ENCODE measurements at regions not wholly inside any gene's neighbourhood (a gene's known extent, or its start where the extent isn't known, plus 50 kb on each side); places are given as distances from the start of the nearest gene placed in this dataset.

- TF ChIP-seq GABPA (IDR thresholded peaks at IDR 0.05; ENCODE audit: low read depth): no peak
- peak; percentile 55; the same call in 1 of the 2 replicates for TF ChIP-seq TCF12 (IDR thresholded peaks at IDR 0.05)
Measured at GRCh38 chr6:105902401-105903031, 183.6 kb upstream of the PRDM1 start.

GRCh38 chr6:105901583-105901982 is 184.6 kb upstream of the PRDM1 start:
- H4K20me1 ChIP-seq (ENCODE audit: insufficient read depth): no peaks in the 10 kb centered on the region
- CTCF ChIA-PET: no interaction called here
- no peaks in the 10 kb centered on the region for H3K9me2 ChIP-seq
- 84% methylated on average over 3 of the region's 3 CpGs for WGBS (ENCODE audit: low lambda C conversion rate)
- POLR2A ChIA-PET: no interaction called here
- TF ChIP-seq TCF12 (IDR thresholded peaks at IDR 0.05) (no peak), SMC3 (IDR thresholded peaks at IDR 0.05; ENCODE audit: low read depth, low read length) (no peak), RCOR1 (IDR thresholded peaks at IDR 0.05; ENCODE audit: low read length) (no peak), EP300 (IDR thresholded peaks at IDR 0.05; ENCODE audit: borderline replicate concordance in 1 of 2, low read depth in 1 of 2, low read length in 1 of 2) (no peak), MEF2A (IDR thresholded peaks at IDR 0.05; ENCODE audit: borderline replicate concordance, low read depth) (no peak), CTCF (IDR thresholded peaks at IDR 0.05) (no peak), TEAD4 (IDR thresholded peaks at IDR 0.05; ENCODE audit: borderline replicate concordance, insufficient read depth) (no peak), PBX3 (IDR thresholded peaks at IDR 0.05) (no peak), TAF1 (IDR thresholded peaks at IDR 0.05; ENCODE audit: borderline replicate concordance, low read depth, low read length) (no peak), IRF3 (IDR thresholded peaks at IDR 0.05; ENCODE audit: low read depth, low read length) (no peak), JUND (IDR thresholded peaks at IDR 0.05) (no peak), EZH2phosphoT487 (IDR thresholded peaks at IDR 0.05; ENCODE audit: borderline replicate concordance, low read depth) (no peak), REST (IDR thresholded peaks at IDR 0.05; ENCODE audit: low read depth, low read length) (no peak), GABPA (IDR thresholded peaks at IDR 0.05; ENCODE audit: low read depth) (no peak), NFIC (IDR thresholded peaks at IDR 0.05; ENCODE audit: borderline replicate concordance) (no peak)
- H3K4me3 ChIP-seq (ENCODE audit: low read depth in 2 of 2, low read length in 1 of 2): no peak overlapping the region
- no peak for DNase-seq
- no peak overlapping the region for H3K9ac ChIP-seq
- no peaks in the 10 kb centered on the region for H3K79me2 ChIP-seq (ENCODE audit: insufficient read depth)
- no peaks in the 10 kb centered on the region for H3K27me3 ChIP-seq (ENCODE audit: insufficient read depth)
- H3F3A ChIP-seq (replicated peaks; ENCODE audit: insufficient read depth): peaks cover 5% of the 10 kb centered on the region
- H3K4me2 ChIP-seq: no peak overlapping the region
- H3K27ac ChIP-seq (ENCODE audit: low read depth in 2 of 2, low read length in 1 of 2): no peak overlapping the region
- H2AFZ ChIP-seq (ENCODE audit: low read depth): no peak overlapping the region; the same call in 1 of the 2 replicates
- no peaks in the 10 kb centered on the region for H3K9me3 ChIP-seq
- no peaks in the 10 kb centered on the region for H3K36me3 ChIP-seq (replicated peaks in 1 of 2; ENCODE audit: control insufficient read depth in 1 of 2, insufficient read depth in 2 of 2, low read length in 1 of 2)
- H3K4me1 ChIP-seq (ENCODE audit: control insufficient read depth in 1 of 2, insufficient read depth in 2 of 2, low read depth in 1 of 2, low read length in 1 of 2): peaks cover 0 to 6% of the 10 kb centered on the region in 2 experiments; a peak in 1 of 4 replicates

More at GRCh38 chr6:105902401-105903031, 183.6 kb upstream of the PRDM1 start:
- Histone ChIP-seq H3F3A (replicated peaks; ENCODE audit: insufficient read depth) (peaks cover 5% of the 10 kb centered on the region), H3K9ac (no peak overlapping the region), H3K9me3 (no peaks in the 10 kb centered on the region), H3K4me2 (peak overlapping the region; percentile 3; the same call in 1 of the 2 replicates), H2AFZ (ENCODE audit: low read depth) (peak overlapping the region; percentile 38; the same call in 1 of the 2 replicates), H4K20me1 (ENCODE audit: insufficient read depth) (no peaks in the 10 kb centered on the region), H3K79me2 (ENCODE audit: insufficient read depth) (no peaks in the 10 kb centered on the region), H3K4me3 (ENCODE audit: low read depth in 2 of 2, low read length in 1 of 2) (no peak overlapping the region), H3K36me3 (replicated peaks in 1 of 2; ENCODE audit: control insufficient read depth in 1 of 2, insufficient read depth in 2 of 2, low read length in 1 of 2) (no peaks in the 10 kb centered on the region), H3K27ac (ENCODE audit: low read depth in 2 of 2, low read length in 1 of 2) (peak overlapping the region in 1 of 2 experiments; percentile 45; a peak in 1 of 4 replicates), H3K9me2 (no peaks in the 10 kb centered on the region), H3K4me1 (ENCODE audit: control insufficient read depth in 1 of 2, insufficient read depth in 2 of 2, low read depth in 1 of 2, low read length in 1 of 2) (peaks cover 0 to 6% of the 10 kb centered on the region in 2 experiments; a peak in 1 of 4 replicates), H3K27me3 (ENCODE audit: insufficient read depth) (no peaks in the 10 kb centered on the region)
- WGBS (ENCODE audit: low lambda C conversion rate): 63% methylated on average over 8 of the region's 8 CpGs
- DNase-seq: no peak
- POLR2A ChIA-PET: no interaction called here
- CTCF ChIA-PET: no interaction called here
